GM18499 (cell line): ENCODE measurements at regions not wholly inside any gene's neighbourhood (a gene's known extent, or its start where the extent isn't known, plus 50 kb on each side); places are given as distances from the start of the nearest gene placed in this dataset.

ENCODE experiments used
- ATAC-seq: cut with Tn5 transposase; IDR thresholded peaks from one replicate; pipeline ENCODE4 v1.9.1; 2021; ENCODE audit warnings: moderate number of reproducible peaks; ENCODE audit not compliant: insufficient read depth, unreplicated experiment

DNA sequence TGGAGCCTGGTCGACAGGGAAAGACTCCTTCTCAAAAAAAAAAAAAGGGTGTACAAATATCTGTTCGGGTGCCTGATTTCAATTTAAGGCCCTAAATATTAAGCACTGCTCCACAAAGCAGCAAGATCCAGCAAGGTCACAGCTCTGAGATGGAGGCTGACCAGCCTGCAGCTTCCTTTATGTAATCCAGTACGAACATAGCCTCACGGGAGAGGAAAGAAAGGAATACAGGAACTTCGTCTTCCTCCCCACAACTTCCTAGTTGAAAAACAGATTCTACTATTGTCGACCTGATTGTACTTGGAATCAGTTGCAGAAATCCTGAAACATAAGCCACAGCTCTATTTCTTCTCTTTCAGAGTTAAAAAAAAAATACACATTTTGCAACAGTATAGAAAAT is 53.5 kb upstream of the TBC1D9 start:
- no peak for ATAC-seq

DNA sequence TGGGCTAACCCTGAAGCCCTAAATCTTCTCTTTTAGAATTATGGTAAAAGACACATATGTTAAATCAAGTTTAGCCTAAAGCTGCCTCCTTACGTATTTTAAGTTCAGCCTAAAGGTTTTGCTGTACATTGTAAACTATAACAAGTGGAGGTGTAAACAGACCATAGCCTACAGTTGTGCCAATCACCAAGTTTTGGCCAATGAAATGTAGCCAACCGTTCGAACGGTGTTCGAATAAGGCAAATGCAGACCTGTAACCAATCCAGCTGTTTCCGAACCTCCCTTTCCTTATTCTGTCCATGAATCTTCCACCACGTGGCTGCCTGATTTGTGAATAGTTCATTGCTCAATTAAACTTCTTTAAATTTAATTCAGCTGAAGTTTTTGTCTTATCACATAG is 52.1 kb upstream of the TBC1D9 start:
- no peak for ATAC-seq

DNA sequence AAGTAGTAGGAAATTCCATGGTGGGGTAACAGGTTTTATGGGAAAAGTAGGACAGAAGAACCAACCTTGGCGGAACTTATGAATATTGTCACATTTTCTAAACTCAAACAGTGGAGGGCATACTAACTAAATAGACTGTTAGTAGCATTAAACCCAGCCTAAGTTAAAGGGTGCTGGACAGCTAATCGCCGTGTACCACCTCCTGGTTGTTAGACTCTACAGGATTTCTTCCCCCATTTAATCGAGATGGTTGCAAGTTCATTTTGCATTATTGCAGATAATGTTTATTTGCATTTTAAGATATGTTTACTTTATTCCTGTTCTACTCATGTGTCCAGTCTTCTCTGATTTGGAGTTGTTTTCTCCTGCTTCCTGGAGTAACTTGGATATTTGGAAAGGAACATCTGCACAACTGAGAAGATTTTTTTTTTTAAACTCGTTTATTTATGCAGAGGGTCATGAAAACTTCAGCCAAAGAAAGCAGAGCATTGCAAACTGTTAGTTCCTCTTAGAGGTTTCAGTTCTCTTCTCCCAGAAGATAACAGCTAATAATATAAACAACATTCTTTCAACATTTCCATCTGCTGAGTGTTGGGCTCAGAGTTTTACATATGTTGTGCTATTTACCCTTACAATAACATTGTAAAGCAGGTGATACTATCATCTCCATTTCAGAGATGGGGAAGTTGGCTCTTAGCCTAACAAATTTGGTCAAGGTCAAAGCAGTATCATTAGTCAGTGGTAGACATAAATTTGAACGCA is 51.5 kb upstream of the TBC1D9 start:
- ATAC-seq = peak; percentile 93

DNA sequence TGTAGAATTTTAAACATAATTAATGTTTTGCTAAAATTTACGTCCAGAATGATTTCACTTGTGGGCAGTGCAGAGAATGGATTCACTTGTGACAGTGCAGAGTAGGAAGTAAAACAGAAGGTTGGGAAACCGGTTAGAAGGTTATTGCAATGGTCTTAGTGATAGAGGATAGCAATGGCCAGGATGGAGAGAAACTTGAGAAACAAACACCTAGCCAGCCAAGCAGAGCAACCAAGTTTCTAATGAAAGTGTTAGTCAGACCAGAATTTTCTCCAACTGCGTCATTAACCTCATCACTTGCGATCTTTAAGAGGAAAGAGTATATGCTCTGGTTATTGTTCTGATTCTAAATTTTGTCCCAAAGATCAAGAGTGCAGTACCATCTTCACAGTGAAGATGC is 50.0 kb upstream of the TBC1D9 start:
- ATAC-seq = peak; percentile 50
